Natural killer cell (primary cell): ENCODE measurements at regions not wholly inside any gene's neighbourhood (a gene's known extent, or its start where the extent isn't known, plus 50 kb on each side); places are given as distances from the start of the nearest gene placed in this dataset.
"Not testable (repeated sequence)": the region's sequence is repeated elsewhere in the genome, so short reads cannot be mapped to it uniquely, and the experiment has no call there.

ENCODE experiments used
- ATAC-seq, 3 donors: fragments of 150-1000 bp in 2 of 3; fragments of 200-7000 bp in 1 of 3; cut with Tn5 transposase; 1 replicate in 1 of 3; 2 replicates in 2 of 3; pipeline ENCODE4 v1.10.0; 2021; ENCODE audit warnings: mild to moderate bottlenecking in 2 of 3, moderate library complexity in 2 of 3
- DNase-seq, 2 donors: peaks; one replicate each; pipeline versions ENCODE4 v3.0.0 to v3.0.0-alpha.2; 2013 to 2021; ENCODE audit warnings: mixed read lengths in 1 of 2
- H3K27ac ChIP-seq: one replicate; pipeline ENCODE4 v1.5.1; 2013; ENCODE audit warnings: mild to moderate bottlenecking, low read length
- H3K27me3 ChIP-seq: one replicate; pipeline ENCODE4 v1.6.1; 2013; ENCODE audit warnings: low read length; ENCODE audit not compliant: control insufficient read depth, insufficient read depth
- H3K36me3 ChIP-seq: one replicate; pipeline ENCODE4 v1.6.1; 2013; ENCODE audit warnings: low read length; ENCODE audit not compliant: control insufficient read depth, insufficient read depth
- H3K4me1 ChIP-seq: one replicate; pipeline ENCODE4 v1.6.1; 2013; ENCODE audit warnings: low read length; ENCODE audit not compliant: control insufficient read depth, insufficient read depth
- H3K4me3 ChIP-seq: one replicate; pipeline ENCODE4 v1.5.1; 2013; ENCODE audit warnings: low read length
- H3K9me3 ChIP-seq: one replicate; pipeline ENCODE4 v1.6.1; 2013; ENCODE audit warnings: low read length; ENCODE audit not compliant: control insufficient read depth, insufficient read depth
- H3K27ac Mint-ChIP-seq, 2 donors: one replicate each; pipeline ENCODE4 v1.8.0; 2022; ENCODE audit warnings: mild to moderate bottlenecking in 2 of 2, mixed read lengths in 2 of 2, moderate library complexity in 1 of 2
- H3K27me3 Mint-ChIP-seq, 2 donors: one replicate each; pipeline ENCODE4 v1.8.0; 2022; ENCODE audit warnings: low read depth in 2 of 2, mixed read lengths in 2 of 2
- H3K36me3 Mint-ChIP-seq: one replicate; pipeline ENCODE4 v1.8.0; 2022; ENCODE audit warnings: mixed read lengths
- H3K4me1 Mint-ChIP-seq, 2 donors: one replicate each; pipeline ENCODE4 v1.8.0; 2022; ENCODE audit warnings: mixed read lengths in 2 of 2
- H3K4me3 Mint-ChIP-seq: one replicate; pipeline ENCODE4 v1.8.0; 2022; ENCODE audit warnings: mild to moderate bottlenecking, moderate library complexity, mixed read lengths
- H3K9me3 Mint-ChIP-seq, 2 donors: one replicate each; pipeline ENCODE4 v1.8.0; 2022; ENCODE audit warnings: mixed read lengths in 2 of 2
- CTCF ChIP-seq: fragments of 200-600 bp; IDR thresholded peaks from one replicate; pipeline ENCODE4 v1.8.0; 2022; ENCODE audit warnings: antibody characterized with exemption
- WGBS: methylation state at CpG from one replicate; pipeline ENCODE4 v1.1.7; 2013; ENCODE audit warnings: missing lambda C conversion rate; ENCODE audit not compliant: insufficient coverage; 5-methylcytosine and 5-hydroxymethylcytosine counted together
- intact Hi-C: fragments of 100-400 bp; cut with micrococcal nuclease; formaldehyde crosslinking; loops from one replicate; pipeline ENCODE4 v1.14.2; 2022

GRCh38 chr3:79953591-79954101, 185.8 kb upstream of the ROBO1 start:
- 55% methylated on average over 1 of the region's 2 CpGs for WGBS
- H3K27ac Mint-ChIP-seq: no peak overlapping the region
- Histone ChIP-seq H3K27ac (no peak overlapping the region), H3K27me3 (no peaks in the 10 kb centered on the region), H3K36me3 (no peaks in the 10 kb centered on the region), H3K9me3 (peaks cover 3% of the 10 kb centered on the region), H3K4me1 (no peaks in the 10 kb centered on the region), H3K4me3 (no peak overlapping the region)
- no peak for TF ChIP-seq CTCF
- peaks cover 16 to 23% of the 10 kb centered on the region in 2 donors for H3K9me3 Mint-ChIP-seq
- no peak overlapping the region for H3K4me3 Mint-ChIP-seq
- ATAC-seq: no peak
- no peaks in the 10 kb centered on the region for H3K36me3 Mint-ChIP-seq
- DNase-seq: no peak
- intact Hi-C loops: no loop called here
- no peaks in the 10 kb centered on the region for H3K27me3 Mint-ChIP-seq
- no peaks in the 10 kb centered on the region for H3K4me1 Mint-ChIP-seq

GRCh38 chr3:79951426-79951825, 183.6 kb upstream of the ROBO1 start:
- DNase-seq, H3K4me1 Mint-ChIP-seq, H3K36me3 Mint-ChIP-seq, H3K27ac ChIP-seq, H3K27me3 Mint-ChIP-seq, intact Hi-C loops, H3K4me3 ChIP-seq, H3K9me3 ChIP-seq, H3K4me3 Mint-ChIP-seq, H3K27me3 ChIP-seq, H3K4me1 ChIP-seq, H3K27ac Mint-ChIP-seq, ATAC-seq, H3K36me3 ChIP-seq: not testable (repeated sequence)
- WGBS: 94% methylated on average over 23 of the region's 23 CpGs
- H3K9me3 Mint-ChIP-seq: peaks cover 12 to 20% of the 10 kb centered on the region in 2 donors

- Histone ChIP-seq H3K4me3 (no peak overlapping the region), H3K27me3 (no peaks in the 10 kb centered on the region), H3K4me1 (no peaks in the 10 kb centered on the region), H3K27ac (no peak overlapping the region), H3K9me3 (peaks cover 3% of the 10 kb centered on the region), H3K36me3 (no peaks in the 10 kb centered on the region)
- Mint-ChIP-seq H3K9me3 (peaks cover 11 to 25% of the 10 kb centered on the region in 2 donors), H3K4me3 (no peak overlapping the region), H3K27me3 (no peaks in the 10 kb centered on the region), H3K36me3 (peaks cover 11% of the 10 kb centered on the region), H3K27ac (no peak overlapping the region), H3K4me1 (no peaks in the 10 kb centered on the region)
- no peak for DNase-seq
- 100% methylated on average over 2 of the region's 2 CpGs for WGBS
- TF ChIP-seq CTCF: no peak
- no peak for ATAC-seq
- intact Hi-C loops: no loop called here
These were observed 180.2 kb upstream of the ROBO1 start for GRCh38 chr3:79947957-79948356.

GRCh38 chr3:79947469-79947868, 179.7 kb upstream of the ROBO1 start:
- no peak for ATAC-seq
- Mint-ChIP-seq H3K27me3 (no peaks in the 10 kb centered on the region), H3K4me1 (no peaks in the 10 kb centered on the region), H3K4me3 (no peak overlapping the region), H3K27ac (no peak overlapping the region), H3K36me3 (peaks cover 11% of the 10 kb centered on the region), H3K9me3 (peaks cover 11 to 25% of the 10 kb centered on the region in 2 donors)
- no peak overlapping the region for H3K27ac ChIP-seq
- no peak for DNase-seq
- H3K27me3 ChIP-seq: no peaks in the 10 kb centered on the region
- intact Hi-C loops: no loop called here
- 78% methylated on average over 1 of the region's 1 CpG for WGBS
- TF ChIP-seq CTCF: no peak
- no peaks in the 10 kb centered on the region for H3K4me1 ChIP-seq
- no peak overlapping the region for H3K4me3 ChIP-seq
- no peaks in the 10 kb centered on the region for H3K36me3 ChIP-seq
- peaks cover 3% of the 10 kb centered on the region for H3K9me3 ChIP-seq
